Uterus (tissue), 2 donors: ENCODE measurements at regions not wholly inside any gene's neighbourhood (a gene's known extent, or its start where the extent isn't known, plus 50 kb on each side); places are given as distances from the start of the nearest gene placed in this dataset.

Experiments
- POLR2A ChIP-seq, 2 donors: fragments of 450-650 bp; IDR thresholded peaks; one replicate each; pipeline ENCODE4 v1.6.1; 2016; ENCODE audit warnings: antibody characterized with exemption in 2 of 2, mild to moderate bottlenecking in 1 of 2, moderate library complexity in 1 of 2
- TF ChIP-seq, protein P1 (sequence below), 4 experiments: fragments of 200-600 bp in 2 of 4; fragments of 450-650 bp in 2 of 4; sonication (generic) in 2 of 4; IDR thresholded peaks; one replicate each; pipeline ENCODE4 v1.5.1; 2016 to 2019; ENCODE audit warnings: antibody characterized with exemption in 4 of 4, mild to moderate bottlenecking in 2 of 4, moderate library complexity in 1 of 4

DNA sequence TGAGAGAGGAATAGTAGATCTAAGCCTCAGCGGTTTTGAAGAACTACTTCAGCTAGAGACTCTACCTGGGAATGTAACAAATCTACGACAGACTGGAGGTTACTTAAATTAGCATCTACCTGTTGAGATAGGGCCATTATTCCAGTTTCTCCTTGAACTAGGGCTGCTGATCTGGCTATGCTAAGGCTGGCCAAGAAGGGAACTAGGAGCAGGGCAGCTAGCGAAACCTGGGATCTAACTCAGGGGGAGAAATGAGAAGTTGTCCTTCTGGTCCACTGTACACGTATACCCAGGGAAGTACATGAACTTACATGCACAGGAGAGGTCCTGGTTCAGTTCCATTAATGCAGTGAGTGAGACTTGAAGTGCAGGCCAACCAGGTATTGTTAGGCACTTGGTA lies 156.7 kb downstream of the TRIM27 start:
- TF ChIP-seq, protein P1, sequence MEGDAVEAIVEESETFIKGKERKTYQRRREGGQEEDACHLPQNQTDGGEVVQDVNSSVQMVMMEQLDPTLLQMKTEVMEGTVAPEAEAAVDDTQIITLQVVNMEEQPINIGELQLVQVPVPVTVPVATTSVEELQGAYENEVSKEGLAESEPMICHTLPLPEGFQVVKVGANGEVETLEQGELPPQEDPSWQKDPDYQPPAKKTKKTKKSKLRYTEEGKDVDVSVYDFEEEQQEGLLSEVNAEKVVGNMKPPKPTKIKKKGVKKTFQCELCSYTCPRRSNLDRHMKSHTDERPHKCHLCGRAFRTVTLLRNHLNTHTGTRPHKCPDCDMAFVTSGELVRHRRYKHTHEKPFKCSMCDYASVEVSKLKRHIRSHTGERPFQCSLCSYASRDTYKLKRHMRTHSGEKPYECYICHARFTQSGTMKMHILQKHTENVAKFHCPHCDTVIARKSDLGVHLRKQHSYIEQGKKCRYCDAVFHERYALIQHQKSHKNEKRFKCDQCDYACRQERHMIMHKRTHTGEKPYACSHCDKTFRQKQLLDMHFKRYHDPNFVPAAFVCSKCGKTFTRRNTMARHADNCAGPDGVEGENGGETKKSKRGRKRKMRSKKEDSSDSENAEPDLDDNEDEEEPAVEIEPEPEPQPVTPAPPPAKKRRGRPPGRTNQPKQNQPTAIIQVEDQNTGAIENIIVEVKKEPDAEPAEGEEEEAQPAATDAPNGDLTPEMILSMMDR (IDR thresholded peaks at IDR 0.05), result no peak
- no peak for TF ChIP-seq POLR2A (IDR thresholded peaks at IDR 0.05)
